Transverse colon (tissue), 4 donors: ENCODE measurements at regions not wholly inside any gene's neighbourhood (a gene's known extent, or its start where the extent isn't known, plus 50 kb on each side); places are given as distances from the start of the nearest gene placed in this dataset.

Experiments used
- EP300 ChIP-seq: sonication (generic); formaldehyde crosslinking; IDR thresholded peaks from one replicate; pipeline ENCODE4 v1.6.1; 2017; ENCODE audit warnings: antibody characterized with exemption, low read depth
- POLR2A ChIP-seq: fragments of 450-650 bp; IDR thresholded peaks from one replicate; pipeline ENCODE4 v1.6.1; 2016; ENCODE audit warnings: antibody characterized with exemption, mild to moderate bottlenecking, moderate library complexity
- POLR2AphosphoS5 ChIP-seq, 3 donors: sonication (generic); formaldehyde crosslinking; IDR thresholded peaks; one replicate each; pipeline ENCODE4 v1.6.1; 2016; ENCODE audit warnings: antibody characterized with exemption in 3 of 3
- TF ChIP-seq, protein P1 (sequence below), 5 experiments: fragments of 200-600 bp in 3 of 5; fragments of 450-650 bp in 2 of 5; sonication (generic) in 3 of 5; IDR thresholded peaks; 1 replicate in 2 of 5; 2 replicates in 3 of 5; pipeline ENCODE4 v1.5.1; 2016 to 2017; ENCODE audit warnings: antibody characterized with exemption in 5 of 5, inconsistent platforms in 3 of 5, mild to moderate bottlenecking in 2 of 5, moderate library complexity in 1 of 5

DNA sequence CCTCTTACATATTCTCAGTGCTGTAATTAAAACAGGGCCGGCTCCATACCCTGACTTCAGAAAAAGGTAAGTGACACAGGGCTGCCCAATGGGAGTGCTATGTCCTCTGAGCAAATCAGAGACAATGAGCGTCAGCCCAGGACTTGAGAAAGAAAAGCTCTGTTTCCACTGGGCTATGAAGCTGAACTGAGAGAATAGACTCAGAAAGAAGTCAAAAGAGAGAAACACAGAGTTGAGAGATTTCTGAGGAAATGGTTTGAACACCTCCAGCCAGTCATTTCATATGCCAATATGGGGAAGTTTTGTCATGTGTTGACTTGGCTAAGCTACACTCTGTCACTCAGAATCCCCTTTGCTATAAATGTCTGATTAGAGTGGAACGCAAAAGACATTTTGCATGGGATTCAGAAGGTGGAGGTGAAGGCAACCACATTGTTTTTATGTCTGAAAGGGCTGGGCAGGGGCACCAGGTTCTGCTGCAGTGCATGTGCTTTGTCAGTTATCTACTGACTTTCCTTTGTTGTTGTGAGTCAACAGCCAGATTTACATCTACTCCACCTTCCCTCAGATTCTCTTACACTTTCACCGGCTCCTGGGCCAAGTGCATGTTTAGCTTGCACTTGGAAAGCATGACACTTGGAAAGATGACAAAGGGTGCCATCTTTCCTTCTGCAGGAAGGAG lies 313.3 kb downstream of the DUSP6 start:
- TF ChIP-seq, protein P1, sequence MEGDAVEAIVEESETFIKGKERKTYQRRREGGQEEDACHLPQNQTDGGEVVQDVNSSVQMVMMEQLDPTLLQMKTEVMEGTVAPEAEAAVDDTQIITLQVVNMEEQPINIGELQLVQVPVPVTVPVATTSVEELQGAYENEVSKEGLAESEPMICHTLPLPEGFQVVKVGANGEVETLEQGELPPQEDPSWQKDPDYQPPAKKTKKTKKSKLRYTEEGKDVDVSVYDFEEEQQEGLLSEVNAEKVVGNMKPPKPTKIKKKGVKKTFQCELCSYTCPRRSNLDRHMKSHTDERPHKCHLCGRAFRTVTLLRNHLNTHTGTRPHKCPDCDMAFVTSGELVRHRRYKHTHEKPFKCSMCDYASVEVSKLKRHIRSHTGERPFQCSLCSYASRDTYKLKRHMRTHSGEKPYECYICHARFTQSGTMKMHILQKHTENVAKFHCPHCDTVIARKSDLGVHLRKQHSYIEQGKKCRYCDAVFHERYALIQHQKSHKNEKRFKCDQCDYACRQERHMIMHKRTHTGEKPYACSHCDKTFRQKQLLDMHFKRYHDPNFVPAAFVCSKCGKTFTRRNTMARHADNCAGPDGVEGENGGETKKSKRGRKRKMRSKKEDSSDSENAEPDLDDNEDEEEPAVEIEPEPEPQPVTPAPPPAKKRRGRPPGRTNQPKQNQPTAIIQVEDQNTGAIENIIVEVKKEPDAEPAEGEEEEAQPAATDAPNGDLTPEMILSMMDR (IDR thresholded peaks at IDR 0.05): no peak
- TF ChIP-seq POLR2A (no peak), POLR2AphosphoS5 (IDR thresholded peaks at IDR 0.05) (no peak), EP300 (no peak)
